HG03066 (cell line): ENCODE measurements at regions not wholly inside any gene's neighbourhood (a gene's known extent, or its start where the extent isn't known, plus 50 kb on each side); places are given as distances from the start of the nearest gene placed in this dataset.
"Not testable (repeated sequence)": the region's sequence is repeated elsewhere in the genome, so short reads cannot be mapped to it uniquely, and the experiment has no call there.

Source experiments
- ATAC-seq: cut with Tn5 transposase; IDR thresholded peaks from one replicate; pipeline ENCODE4 v1.9.1; 2021; ENCODE audit warnings: low read depth; ENCODE audit not compliant: unreplicated experiment

DNA sequence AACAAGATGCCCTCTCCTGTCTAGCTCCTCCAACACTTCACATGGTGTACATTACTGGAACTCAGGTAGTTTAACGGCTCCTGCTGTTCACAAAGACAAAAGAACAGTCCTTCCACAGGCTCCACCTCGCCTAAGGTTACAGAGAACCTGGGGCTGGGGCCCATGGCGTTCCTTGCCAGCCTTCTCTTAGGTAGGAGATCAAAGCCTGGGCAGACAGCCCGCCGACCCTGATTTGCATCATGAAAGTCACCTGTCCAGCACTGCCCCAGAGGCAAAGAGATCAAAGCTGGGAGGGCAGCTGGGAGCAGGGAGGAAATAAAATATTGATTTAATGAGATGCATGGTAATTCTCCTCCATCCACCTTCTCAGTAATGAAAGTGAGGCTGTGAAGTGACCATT, 115.0 kb upstream of the SLIT3 start:
- no peak for ATAC-seq

DNA sequence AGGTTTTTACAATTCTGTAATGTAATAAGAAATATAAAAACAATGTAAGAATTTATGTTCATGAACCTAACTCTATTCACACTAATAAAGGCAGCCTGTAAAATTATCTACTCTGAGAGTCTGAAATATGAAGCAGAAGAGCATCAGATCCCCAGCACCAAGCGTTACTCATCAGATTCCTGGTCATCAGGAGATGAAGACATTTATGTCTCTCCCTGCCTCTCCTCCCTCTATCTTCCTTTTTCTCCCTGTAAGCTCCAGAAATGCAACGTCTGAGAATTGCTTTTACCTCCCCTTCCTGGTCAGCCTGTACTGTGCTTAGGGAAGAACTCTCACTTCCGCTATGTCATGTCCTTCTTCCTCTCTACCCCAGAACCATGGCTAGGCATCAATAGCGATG, 114.4 kb upstream of the SLIT3 start:
- no peak for ATAC-seq

DNA sequence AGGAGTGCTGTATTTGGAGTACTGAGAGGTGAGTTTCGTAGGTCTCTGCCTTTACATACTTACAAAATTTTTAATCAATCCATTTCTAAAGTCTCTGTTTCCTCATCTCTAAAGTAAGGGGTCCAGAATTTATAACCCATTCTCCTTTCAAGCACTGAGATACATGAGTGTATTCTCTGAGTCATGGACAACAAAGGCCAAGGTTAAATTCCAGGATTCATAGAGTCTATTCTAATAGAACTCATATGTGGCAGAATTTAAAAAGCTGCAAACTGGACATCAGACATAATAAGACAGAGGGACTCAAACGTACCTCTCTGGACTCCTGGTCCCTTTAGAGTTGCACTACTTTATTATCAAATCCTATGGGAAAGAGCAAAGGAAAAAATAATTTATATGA, 112.5 kb upstream of the SLIT3 start:
- no peak for ATAC-seq

DNA sequence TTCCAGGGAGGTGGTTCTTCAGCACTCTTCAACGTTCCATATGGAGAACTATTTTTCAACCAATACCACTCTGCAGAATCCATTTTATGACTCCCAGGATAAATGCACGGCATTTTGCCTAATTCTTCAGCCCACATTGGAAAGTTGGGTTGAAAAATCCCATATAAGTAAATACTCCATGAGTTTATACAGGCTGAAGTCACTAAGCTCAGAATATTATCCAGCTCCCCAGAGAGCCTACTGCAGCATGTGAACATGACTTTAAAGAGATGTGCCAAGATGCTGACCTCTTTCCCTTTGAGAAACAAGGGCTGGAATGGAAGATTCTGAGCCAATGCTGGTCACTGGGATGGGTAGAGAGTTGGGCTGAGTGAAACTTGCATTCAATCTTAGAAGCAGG, 111.9 kb upstream of the SLIT3 start:
- ATAC-seq, result no peak

DNA sequence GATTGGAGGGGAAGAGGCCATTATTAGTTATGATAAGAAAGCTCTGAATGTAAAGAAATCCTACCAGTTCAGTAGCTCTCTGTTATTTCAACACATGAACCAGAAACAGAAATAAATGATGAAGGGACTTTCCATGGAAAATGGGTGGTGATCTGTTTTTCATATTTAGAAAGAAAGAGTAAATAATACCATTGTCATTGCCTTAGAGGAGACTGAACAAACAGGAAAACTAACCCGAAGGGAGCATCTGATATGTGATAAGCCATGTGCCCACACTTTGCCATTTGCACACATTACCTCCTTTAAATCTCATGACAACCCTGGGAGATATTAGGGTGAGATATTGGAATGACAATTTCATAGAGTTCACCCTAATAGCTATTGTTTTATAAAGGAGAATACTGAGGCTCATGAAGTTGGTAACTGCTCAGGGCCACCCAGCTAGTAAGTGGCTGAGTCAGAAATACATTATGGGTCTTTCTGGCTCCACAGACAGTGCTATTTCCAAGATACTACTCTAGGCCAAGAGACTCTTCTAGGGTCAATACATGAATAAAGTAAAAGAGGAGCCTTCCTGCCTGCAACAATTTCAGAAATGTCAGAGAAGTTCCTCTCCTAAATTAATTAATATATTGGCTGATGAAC, 111.0 kb upstream of the SLIT3 start:
- no peak for ATAC-seq

DNA sequence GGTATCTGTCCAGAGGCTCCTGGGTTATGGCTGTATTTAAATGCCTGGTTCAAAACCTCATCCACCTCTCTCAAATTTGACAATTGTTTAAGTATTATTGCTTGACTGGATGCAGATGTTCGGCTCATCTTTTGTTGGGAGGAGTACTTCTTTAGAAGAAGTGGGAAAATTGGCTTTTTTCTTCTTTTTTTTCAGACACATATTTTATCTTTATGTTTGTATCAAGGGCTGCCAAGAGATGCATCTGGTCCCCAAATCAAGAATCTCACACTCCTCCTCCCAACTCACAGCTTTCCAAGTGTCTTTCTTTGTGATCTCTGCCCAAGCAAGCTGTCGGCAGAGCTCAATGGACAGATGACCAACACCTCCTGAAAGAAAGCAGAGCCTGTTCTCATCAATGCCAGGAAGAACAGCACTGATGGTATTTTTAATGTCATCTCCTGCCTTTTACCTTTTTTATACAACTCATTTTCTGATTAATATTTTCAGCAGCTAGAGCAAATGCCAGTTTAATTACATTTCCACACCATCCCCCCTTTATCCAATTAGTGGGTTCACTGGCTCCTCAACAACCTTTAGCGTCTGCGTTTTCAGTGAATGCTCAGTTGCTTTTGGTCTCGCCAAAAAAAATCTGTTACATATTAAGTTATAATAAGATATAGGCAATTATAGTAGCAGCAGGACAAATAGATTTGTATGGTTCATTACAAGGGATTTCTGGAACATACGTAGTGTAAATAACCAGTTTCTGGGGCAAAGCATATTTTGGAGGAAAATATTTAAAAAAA, 110.3 kb upstream of the SLIT3 start:
- ATAC-seq, result no peak

DNA sequence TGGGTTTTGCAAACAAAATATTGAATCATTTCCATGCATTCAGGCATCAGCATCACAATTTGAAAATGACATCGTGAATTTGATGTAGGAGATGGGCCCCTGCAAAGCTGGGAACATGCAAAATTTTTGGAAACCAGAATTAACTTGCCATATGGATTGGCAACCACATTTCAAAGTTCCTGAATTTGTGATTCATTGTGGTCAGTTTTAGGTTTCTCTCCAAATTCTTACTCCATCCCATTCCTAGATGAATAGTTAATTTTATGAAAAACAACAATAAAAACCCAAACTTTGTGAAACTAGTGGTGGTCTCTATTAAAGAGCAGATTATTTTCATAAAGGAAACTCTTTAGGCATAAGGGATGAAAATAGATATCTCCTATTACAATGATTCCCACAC, 107.8 kb upstream of the SLIT3 start:
- ATAC-seq, result no peak

DNA sequence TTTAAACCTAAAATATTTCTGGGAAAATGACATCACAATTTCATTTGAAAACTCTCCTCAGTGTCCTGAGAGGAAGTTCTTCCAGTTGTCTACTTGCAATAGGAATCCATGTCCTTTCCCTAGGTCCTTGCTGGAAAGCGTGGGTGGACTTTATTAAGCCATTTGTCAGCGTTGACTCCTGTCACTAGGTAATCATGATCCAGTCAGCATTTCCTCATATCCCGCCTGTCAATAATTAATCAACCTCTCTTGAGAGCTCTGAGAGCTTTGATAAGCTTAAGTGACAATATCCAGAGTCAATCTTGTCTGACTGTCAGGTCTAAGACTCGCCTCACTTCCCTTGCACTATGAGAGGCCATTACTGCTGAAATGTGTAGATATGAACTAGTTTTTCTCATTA, 107.2 kb upstream of the SLIT3 start:
- no peak for ATAC-seq

DNA sequence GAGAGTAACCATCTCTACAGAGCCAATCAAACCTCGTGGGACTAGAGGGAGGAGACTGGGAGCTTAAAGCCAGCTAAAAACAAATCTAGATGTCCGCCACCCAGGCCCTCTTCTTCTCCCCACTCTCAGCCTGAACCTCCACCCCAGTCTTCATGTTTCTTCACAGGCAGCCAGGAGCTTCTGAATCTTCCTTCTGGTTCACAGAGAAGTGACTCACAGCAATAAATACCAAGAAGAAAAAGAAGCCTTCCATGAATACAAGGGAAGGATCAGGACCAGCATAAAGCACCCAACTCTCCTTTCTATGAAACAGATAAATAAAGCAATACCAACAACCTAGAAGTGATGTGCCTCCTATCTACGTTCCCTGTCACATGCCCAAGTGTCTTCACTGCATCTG, 103.3 kb upstream of the SLIT3 start:
- no peak for ATAC-seq

DNA sequence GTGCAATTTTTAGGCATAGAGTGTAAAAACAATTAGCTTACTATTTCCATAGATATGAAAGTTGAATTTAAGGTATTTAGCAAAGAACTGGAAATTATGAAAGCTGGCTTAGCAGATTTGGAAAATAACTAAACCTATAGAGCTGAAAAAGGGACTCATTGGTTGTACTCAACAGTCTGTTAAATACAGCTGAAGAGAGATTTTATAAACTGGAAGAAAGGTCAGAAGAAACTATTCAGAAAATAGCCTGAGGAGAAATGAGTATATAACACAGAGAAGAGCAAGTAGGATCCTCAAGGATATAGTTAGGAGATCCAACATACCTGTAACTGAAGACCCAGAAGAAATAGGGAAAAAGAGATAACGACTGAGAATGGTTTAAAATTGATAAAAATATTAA, 97.6 kb upstream of the SLIT3 start:
- ATAC-seq, result no peak

DNA sequence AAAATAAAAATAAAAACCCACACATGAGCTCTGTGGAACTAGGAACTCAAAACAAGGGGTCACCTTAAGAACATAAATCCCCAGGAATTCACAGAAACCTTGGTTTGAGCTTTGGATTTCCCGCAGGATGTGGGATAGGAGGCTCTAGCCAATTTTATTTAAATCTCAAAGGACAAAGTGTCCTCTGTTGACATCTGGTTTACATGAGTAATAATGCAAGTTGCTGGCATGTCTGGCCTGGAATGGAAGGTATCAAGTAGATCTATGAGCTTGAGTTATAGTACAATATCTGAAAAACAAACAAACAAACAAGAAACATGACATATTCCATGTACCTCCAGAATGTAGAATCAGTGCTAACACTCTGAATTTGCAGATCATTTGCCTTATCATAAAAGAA, 94.2 kb upstream of the SLIT3 start:
- ATAC-seq, result no peak

DNA sequence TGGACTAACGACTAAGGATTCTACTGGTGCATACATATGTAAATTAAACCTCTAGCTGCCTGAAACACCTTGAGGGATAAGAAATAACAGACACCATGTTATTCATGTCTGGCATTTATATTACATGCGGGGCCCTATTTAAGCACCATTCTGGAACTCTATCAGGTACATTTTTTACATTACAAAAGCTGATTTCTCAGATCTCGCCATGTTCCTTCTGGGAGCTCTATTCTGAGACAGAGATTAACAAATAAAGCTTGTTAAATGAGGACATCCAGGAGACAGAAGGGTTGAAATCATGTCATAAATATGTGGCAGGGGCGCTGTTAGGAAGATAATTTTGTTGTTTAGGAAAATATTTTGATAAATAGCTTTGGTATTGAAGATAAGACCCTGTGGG, 93.4 kb upstream of the SLIT3 start:
- ATAC-seq, result no peak

DNA sequence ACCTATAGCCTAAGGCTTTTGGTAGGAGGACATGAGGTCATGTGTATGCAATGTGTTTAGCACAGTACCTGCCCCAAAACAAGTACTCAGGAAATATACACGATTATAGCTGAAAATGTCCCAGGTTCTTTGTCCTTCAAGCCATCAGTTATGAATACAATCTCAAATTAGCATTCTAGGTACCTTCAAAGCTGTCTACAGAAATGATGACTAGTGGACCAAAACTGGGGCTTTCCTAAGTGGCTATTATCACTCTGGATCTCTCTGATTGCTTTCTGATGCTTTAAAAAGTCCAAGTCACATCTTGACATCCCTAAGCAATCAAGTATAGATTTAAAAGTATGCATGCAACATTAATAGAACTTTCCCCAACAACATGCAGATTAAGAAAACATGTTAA, 93.0 kb upstream of the SLIT3 start:
- ATAC-seq, result no peak

DNA sequence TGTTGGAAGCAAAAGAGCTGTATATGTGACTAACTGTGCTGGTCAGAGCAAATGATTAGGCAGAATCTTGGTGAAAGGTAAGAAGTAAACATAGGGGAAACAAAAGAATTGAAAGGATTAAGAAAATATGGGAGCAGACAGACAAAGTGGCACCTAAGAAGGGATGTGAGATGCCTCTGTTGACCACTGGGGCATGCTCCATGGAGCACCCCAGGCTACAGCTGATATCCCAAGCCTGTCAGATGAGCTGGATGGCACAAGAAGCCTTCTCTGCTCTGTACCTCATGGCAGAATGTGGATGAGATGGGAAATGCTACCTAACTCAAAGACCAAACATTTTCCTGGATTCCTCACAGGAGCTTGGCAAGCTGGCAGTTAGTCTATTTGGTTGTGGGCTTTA, 89.3 kb upstream of the SLIT3 start:
- ATAC-seq, result no peak

DNA sequence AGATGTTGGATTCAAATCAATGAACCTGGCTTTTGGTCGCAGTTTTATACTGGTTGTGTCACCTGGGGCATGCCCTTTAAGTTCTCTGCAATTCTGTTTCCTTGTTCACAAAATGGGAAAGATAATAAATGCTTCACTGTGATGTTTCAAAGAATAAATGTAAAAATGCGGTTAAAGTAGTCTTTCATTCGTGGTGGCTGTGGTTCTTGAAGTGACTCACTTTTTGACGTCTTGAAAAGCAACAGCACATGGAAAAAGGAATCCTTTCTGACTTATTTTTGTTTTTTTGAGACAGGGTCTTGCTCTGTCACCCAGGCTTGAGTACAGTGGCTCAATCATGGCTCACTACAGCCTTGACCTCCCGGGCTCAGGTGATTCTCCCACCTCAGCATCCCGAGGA, 88.4 kb upstream of the SLIT3 start:
- ATAC-seq, result no peak

DNA sequence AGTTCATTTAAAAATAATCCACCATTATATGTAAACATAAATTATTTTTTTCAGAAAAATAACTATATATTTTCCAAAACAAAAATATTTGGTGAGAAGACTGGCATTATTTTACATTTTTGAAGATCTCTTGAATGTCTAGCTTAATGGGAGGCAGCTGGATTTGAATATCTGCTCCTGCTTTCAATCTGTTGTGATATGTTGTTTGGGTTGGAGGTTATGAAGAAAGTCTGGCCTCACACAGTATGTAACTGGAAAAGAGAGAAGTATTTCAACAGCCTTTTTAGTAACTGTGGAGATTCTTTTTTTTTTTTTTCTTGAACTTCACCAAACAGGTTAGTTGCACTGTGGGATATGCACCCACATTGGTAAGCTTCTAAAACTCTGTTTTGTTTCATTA, 84.7 kb upstream of the SLIT3 start:
- no peak for ATAC-seq

DNA sequence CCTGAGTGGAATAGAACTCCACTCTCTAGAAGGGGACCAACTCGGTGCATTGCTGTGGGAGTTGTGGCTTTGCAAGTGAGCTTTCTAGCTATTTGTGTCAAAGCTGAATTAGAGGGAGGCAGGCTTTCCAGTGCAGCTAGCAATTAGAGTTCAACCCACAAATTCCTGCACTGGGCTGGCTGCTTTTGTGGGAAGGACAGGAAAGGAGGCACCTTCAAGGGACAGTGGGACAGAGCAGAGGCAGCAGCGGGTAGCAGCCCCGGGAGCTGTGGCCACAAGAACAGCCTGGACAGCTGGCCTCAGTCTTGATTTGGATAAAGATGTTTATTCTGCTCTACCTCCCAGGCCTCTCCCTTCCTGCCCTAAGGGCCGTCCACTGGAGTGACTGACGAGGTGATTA, 83.7 kb upstream of the SLIT3 start:
- no peak for ATAC-seq

DNA sequence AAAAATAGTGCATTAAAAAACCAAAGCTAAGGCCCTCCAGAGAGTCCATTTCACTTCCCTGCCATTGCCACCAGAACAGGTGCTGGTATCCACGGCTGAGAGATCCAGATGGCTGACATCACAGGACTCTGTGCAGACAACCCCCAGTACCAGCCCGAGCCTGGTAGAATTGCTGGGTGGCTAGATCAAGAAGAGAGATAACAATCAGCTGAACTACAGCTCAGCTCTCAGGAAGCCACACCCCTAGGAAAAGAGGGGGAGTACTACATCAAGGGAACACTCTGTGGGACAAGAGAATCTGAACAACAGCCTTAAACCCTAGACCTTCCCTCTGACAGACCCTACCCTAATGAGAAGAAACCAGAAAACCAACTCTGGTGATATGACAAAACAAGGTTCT, 73.8 kb upstream of the SLIT3 start:
- ATAC-seq, result no peak

DNA sequence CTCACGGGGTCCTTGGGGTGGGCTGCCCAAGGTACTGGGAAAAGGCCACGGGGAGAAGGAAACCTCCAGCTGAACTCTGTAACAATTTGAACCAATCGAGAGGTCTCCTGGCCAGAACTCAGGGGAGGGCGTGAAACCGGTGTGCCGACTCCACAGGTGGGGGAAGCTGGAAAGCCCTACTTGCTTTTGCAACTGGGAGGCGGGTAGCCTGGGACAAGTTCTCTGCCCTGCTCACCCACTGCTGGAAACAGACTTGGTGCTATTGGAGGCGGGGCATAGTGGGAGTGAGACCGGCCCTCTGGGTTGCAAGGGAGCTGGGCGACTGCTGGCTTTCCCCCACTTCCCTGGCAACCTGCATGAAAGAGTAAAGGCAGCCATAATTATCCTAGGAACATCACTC, 73.2 kb upstream of the SLIT3 start:
- ATAC-seq, result no peak

DNA sequence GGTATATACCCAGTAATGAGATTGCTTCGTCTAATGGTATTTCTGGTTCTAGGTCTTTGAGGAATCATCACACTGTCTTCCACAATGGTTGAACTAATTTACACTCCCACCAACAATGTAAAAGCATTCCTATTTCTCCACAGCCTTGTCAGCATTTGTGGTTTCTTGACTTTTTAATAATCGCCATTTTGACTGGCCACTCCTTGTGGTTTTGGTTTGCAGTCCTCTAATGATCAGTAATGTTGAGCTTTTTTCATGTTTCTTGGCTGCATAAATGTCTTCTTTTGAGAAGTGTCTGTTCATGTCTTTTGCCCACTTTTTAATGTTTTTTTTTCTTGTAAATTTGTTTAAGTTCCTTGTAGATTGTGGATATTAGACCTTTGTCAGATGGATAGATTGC, 70.9 kb upstream of the SLIT3 start:
- not testable (repeated sequence) for ATAC-seq

DNA sequence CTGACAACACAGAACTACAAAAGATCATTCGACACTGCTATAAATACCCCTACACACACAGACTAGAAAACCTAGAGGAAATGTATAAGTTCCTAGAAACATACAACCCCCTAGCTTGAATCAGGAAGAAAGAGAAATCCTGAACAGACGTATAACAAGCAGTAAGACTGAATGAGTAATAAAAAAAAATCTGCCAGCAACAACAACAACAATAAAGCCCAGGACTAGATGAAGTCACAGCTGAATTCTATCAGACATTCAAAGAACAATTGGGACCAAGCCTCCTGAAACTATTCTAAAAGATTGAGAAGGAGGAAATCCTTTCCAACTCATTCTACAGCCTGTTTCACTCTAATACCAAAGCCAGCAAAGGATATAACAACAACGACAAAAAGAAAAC, 68.2 kb upstream of the SLIT3 start:
- ATAC-seq, result no peak

DNA sequence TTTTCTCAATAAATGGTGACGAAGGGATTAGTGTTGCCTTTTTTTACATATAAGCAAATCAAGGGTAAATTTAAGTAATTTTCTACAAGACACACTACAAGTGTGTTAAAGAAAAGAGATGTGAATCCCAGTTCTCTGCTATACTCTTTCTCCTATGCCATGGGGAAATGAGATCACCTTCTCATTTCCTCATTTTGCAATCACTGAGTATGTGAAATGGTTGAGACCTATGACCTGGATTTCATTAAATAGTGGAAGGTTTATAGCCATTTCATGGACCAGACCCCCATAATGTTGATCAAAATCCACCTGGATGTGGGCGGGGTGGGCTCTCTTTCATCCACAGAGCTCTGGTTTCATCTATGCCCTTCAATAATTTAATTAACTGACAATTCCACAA, 66.9 kb upstream of the SLIT3 start:
- no peak for ATAC-seq

DNA sequence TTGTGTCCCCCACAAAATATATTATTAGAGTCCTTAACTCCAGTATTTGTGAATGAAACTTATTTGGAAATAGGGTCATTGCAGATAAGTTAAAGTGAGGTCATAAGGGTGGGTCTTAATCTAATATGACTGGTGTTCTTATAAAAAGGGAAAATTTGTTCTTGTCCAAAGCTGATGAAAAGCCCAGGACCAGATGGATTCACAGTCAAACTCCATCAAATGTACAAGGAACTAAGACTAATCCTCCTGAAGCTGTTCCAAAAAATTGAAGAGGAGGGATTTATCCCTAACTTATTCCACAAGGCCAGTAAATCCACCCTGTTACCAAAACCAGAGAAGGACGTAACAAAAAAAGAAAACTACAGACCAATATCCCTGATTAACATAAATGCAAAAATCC, 56.4 kb upstream of the SLIT3 start:
- no peak for ATAC-seq
